H9 (cell line): ENCODE measurements at regions not wholly inside any gene's neighbourhood (a gene's known extent, or its start where the extent isn't known, plus 50 kb on each side); places are given as distances from the start of the nearest gene placed in this dataset.
"Not testable (repeated sequence)": the region's sequence is repeated elsewhere in the genome, so short reads cannot be mapped to it uniquely, and the experiment has no call there.

ENCODE experiments used
- DNase-seq: peaks from one replicate; pipeline ENCODE4 v3.0.0-alpha.2; 2017
- H2AFZ ChIP-seq: one replicate; pipeline ENCODE4 v1.6.1; 2013; ENCODE audit warnings: mild to moderate bottlenecking, low read length, control low read depth, moderate library complexity
- H2AK5ac ChIP-seq: 2 replicates; pipeline ENCODE4 v1.6.1; 2013; ENCODE audit warnings: low read length, control low read depth, mixed read lengths; ENCODE audit not compliant: insufficient read length
- H2BK120ac ChIP-seq: one replicate; pipeline ENCODE4 v1.6.1; 2013; ENCODE audit warnings: low read depth, mild to moderate bottlenecking, low read length, control low read depth, inconsistent platforms; ENCODE audit not compliant: poor library complexity, severe bottlenecking
- H2BK12ac ChIP-seq: 2 replicates; pipeline ENCODE4 v1.6.1; 2013; ENCODE audit warnings: low read length, control low read depth, mixed read lengths, low read depth; ENCODE audit not compliant: insufficient read length
- H2BK15ac ChIP-seq: 2 replicates; pipeline ENCODE4 v1.6.1; 2013; ENCODE audit warnings: low read depth, low read length, control low read depth
- H2BK20ac ChIP-seq: one replicate; pipeline ENCODE4 v1.6.1; 2013; ENCODE audit warnings: low read depth, mild to moderate bottlenecking, low read length, control low read depth, inconsistent platforms; ENCODE audit not compliant: poor library complexity, severe bottlenecking
- H2BK5ac ChIP-seq: 2 replicates; pipeline ENCODE4 v1.6.1; 2013; ENCODE audit warnings: low read length, control low read depth, mixed read lengths; ENCODE audit not compliant: insufficient read length
- H3K14ac ChIP-seq: 2 replicates; pipeline ENCODE4 v1.6.1; 2013; ENCODE audit warnings: low read length, control low read depth; ENCODE audit not compliant: insufficient read depth
- H3K18ac ChIP-seq: 2 replicates; pipeline ENCODE4 v1.6.1; 2013; ENCODE audit warnings: low read depth, mild to moderate bottlenecking, mixed read lengths, low read length, control low read depth; ENCODE audit not compliant: insufficient read length
- H3K23ac ChIP-seq: 2 replicates; pipeline ENCODE4 v1.6.1; 2013; ENCODE audit warnings: low read length, control low read depth, mixed read lengths, low read depth; ENCODE audit not compliant: insufficient read length
- H3K23me2 ChIP-seq: 2 replicates; pipeline ENCODE4 v1.6.1; 2013; ENCODE audit warnings: low read depth, mild to moderate bottlenecking, mixed read lengths, low read length, control low read depth; ENCODE audit not compliant: insufficient read length, poor library complexity, severe bottlenecking
- H3K27ac ChIP-seq: 2 replicates; pipeline ENCODE4 v1.5.1; 2013; ENCODE audit warnings: low read length, control low read depth, mixed read lengths, low read depth; ENCODE audit not compliant: insufficient read length
- H3K27me3 ChIP-seq: 2 replicates; pipeline ENCODE4 v1.6.1; 2013; ENCODE audit warnings: low read length, control low read depth, inconsistent platforms; ENCODE audit not compliant: insufficient read depth
- H3K4ac ChIP-seq: 2 replicates; pipeline ENCODE4 v1.6.1; 2013; ENCODE audit warnings: low read depth, mild to moderate bottlenecking, control low read depth, inconsistent platforms, low read length, moderate library complexity
- H3K4me1 ChIP-seq: 2 replicates; pipeline ENCODE4 v1.6.1; 2013; ENCODE audit warnings: low read length, control low read depth, inconsistent platforms; ENCODE audit not compliant: insufficient read depth
- H3K4me2 ChIP-seq: 2 replicates; pipeline ENCODE4 v1.6.1; 2013; ENCODE audit warnings: low read length, control low read depth, mixed read lengths; ENCODE audit not compliant: insufficient read length, insufficient read depth
- H3K56ac ChIP-seq: 2 replicates; pipeline ENCODE4 v1.6.1; 2013; ENCODE audit warnings: low read depth, mild to moderate bottlenecking, mixed read lengths, low read length, control low read depth; ENCODE audit not compliant: insufficient read length
- H3K79me1 ChIP-seq: 2 replicates; pipeline ENCODE4 v1.6.1; 2013; ENCODE audit warnings: low read depth, mild to moderate bottlenecking, moderate library complexity, low read length, control low read depth, inconsistent platforms; ENCODE audit not compliant: insufficient read depth, poor library complexity, severe bottlenecking
- H3K79me2 ChIP-seq: 2 replicates; pipeline ENCODE4 v1.6.1; 2013; ENCODE audit warnings: low read length, control low read depth, inconsistent platforms; ENCODE audit not compliant: insufficient read depth
- H3K9ac ChIP-seq: 2 replicates; pipeline ENCODE4 v1.6.1; 2013; ENCODE audit warnings: low read length, control low read depth, mixed read lengths; ENCODE audit not compliant: insufficient read length; ENCODE audit errors: extremely low read depth
- H3K9me3 ChIP-seq: one replicate; pipeline ENCODE4 v1.6.1; 2013; ENCODE audit warnings: low read depth, low read length, inconsistent platforms; ENCODE audit not compliant: control insufficient read depth
- H3T11ph ChIP-seq: one replicate; pipeline ENCODE4 v1.6.1; 2013; ENCODE audit warnings: mild to moderate bottlenecking, low read length, control low read depth, inconsistent platforms
- H4K20me1 ChIP-seq: one replicate; pipeline ENCODE4 v1.6.1; 2013; ENCODE audit not compliant: control insufficient read depth, insufficient read length, insufficient read depth
- H4K5ac ChIP-seq: 2 replicates; pipeline ENCODE4 v1.6.1; 2013; ENCODE audit warnings: low read depth, mild to moderate bottlenecking, mixed read lengths, low read length, control low read depth; ENCODE audit not compliant: insufficient read length
- H4K8ac ChIP-seq: replicated peaks from 2 replicates; pipeline ENCODE4 v1.6.1; 2013; ENCODE audit warnings: low read length, control low read depth, mixed read lengths, low read depth; ENCODE audit not compliant: insufficient read length
- H4K91ac ChIP-seq: 2 replicates; pipeline ENCODE4 v1.6.1; 2013; ENCODE audit warnings: low read depth, mild to moderate bottlenecking, moderate library complexity, mixed read lengths, low read length, control low read depth; ENCODE audit not compliant: insufficient read length
- H3K27ac Mint-ChIP-seq, 3 experiments: 2 replicates in 2 of 3; 3 replicates in 1 of 3; pipeline ENCODE4 v1.8.0; 2020 to 2021; ENCODE audit warnings: mixed read lengths in 3 of 3, mild to moderate bottlenecking in 1 of 3, moderate library complexity in 1 of 3
- H3K27me3 Mint-ChIP-seq: 2 replicates; pipeline ENCODE4 v1.8.0; 2021; ENCODE audit warnings: low read depth, mild to moderate bottlenecking, moderate library complexity, mixed read lengths
- H3K36me3 Mint-ChIP-seq, 3 experiments: 2 replicates in 2 of 3; 3 replicates in 1 of 3; pipeline ENCODE4 v1.8.0; 2020 to 2021; ENCODE audit warnings: low read depth in 3 of 3, mixed read lengths in 3 of 3; ENCODE audit not compliant: insufficient read depth in 1 of 3
- H3K4me1 Mint-ChIP-seq, 2 experiments: 2 replicates each; pipeline ENCODE4 v1.8.0; 2020; ENCODE audit warnings: mixed read lengths in 2 of 2
- H3K4me3 Mint-ChIP-seq, 2 experiments: 2 replicates in 1 of 2; 3 replicates in 1 of 2; pipeline ENCODE4 v1.8.0; 2020 to 2021; ENCODE audit warnings: mild to moderate bottlenecking in 2 of 2, mixed read lengths in 2 of 2, moderate library complexity in 1 of 2
- H3K9me3 Mint-ChIP-seq, 2 experiments: 2 replicates in 1 of 2; 3 replicates in 1 of 2; pipeline ENCODE4 v1.8.0; 2020; ENCODE audit warnings: mild to moderate bottlenecking in 2 of 2, mixed read lengths in 2 of 2, moderate library complexity in 1 of 2
- CTCF ChIP-seq: fragments of 200-600 bp; sonication (generic); conservative IDR thresholded peaks from 3 replicates; pipeline ENCODE4 v1.8.0; 2021; ENCODE audit warnings: antibody characterized with exemption, mild to moderate bottlenecking
- WGBS: extraction: QIAGEN DNeasy Blood & Tissue Kit; methylation state at CpG from one replicate; pipeline ENCODE4 v1.1.7; 2013; ENCODE audit warnings: missing lambda C conversion rate, low lambda C conversion rate, mixed read lengths; ENCODE audit not compliant: insufficient read length; ENCODE audit errors: extremely low coverage; 5-methylcytosine and 5-hydroxymethylcytosine counted together

- Mint-ChIP-seq H3K27me3 (peaks cover 10% of the 10 kb centered on the region; the same call in 1 of the 2 replicates), H3K36me3 (no peaks in the 10 kb centered on the region; a peak in 1 of 7 replicates), H3K27ac (no peak overlapping the region), H3K4me1 (no peaks in the 10 kb centered on the region), H3K9me3 (no peaks in the 10 kb centered on the region), H3K4me3 (no peak overlapping the region)
- no peak overlapping the region for H4K5ac ChIP-seq
- H2BK15ac ChIP-seq: no peak overlapping the region
- TF ChIP-seq CTCF: no peak
- no peak overlapping the region for H3K4me2 ChIP-seq
- H3K14ac ChIP-seq: no peak overlapping the region
- WGBS: no CpG with 5 or more reads among the region's 1 CpG
- H3K23ac ChIP-seq: no peak overlapping the region
- H3K9me3 ChIP-seq: no peaks in the 10 kb centered on the region
- no peak overlapping the region for H3K27ac ChIP-seq
- H2AFZ ChIP-seq: no peak overlapping the region
- no peaks in the 10 kb centered on the region for H4K20me1 ChIP-seq
- no peak overlapping the region for H4K8ac ChIP-seq
- H3K27me3 ChIP-seq: no peaks in the 10 kb centered on the region
- H3K23me2 ChIP-seq: no peaks in the 10 kb centered on the region
- H2BK120ac ChIP-seq: no peak overlapping the region
- no peak overlapping the region for H3K18ac ChIP-seq
- H2BK12ac ChIP-seq: no peak overlapping the region
- H2BK20ac ChIP-seq: no peak overlapping the region
- H3T11ph ChIP-seq: no peak overlapping the region
- no peak overlapping the region for H3K4ac ChIP-seq
- no peak overlapping the region for H2AK5ac ChIP-seq
- no peak overlapping the region for H4K91ac ChIP-seq
- H3K79me1 ChIP-seq: no peaks in the 10 kb centered on the region
- H3K56ac ChIP-seq: no peak overlapping the region
- H3K79me2 ChIP-seq: no peaks in the 10 kb centered on the region
- H2BK5ac ChIP-seq: no peak overlapping the region
- no peak for DNase-seq
- H3K9ac ChIP-seq: no peak overlapping the region
- H3K4me1 ChIP-seq: no peaks in the 10 kb centered on the region
These were observed 354.9 kb downstream of the MDFIC start for GRCh38 chr7:115276791-115277190.

GRCh38 chr7:115273855-115274254, 352.0 kb downstream of the MDFIC start:
- no CpG with 5 or more reads among the region's 8 CpGs for WGBS
- not testable (repeated sequence) for H2AK5ac ChIP-seq, H3K27ac Mint-ChIP-seq, H3K56ac ChIP-seq, H3T11ph ChIP-seq, H3K4me1 Mint-ChIP-seq, H3K18ac ChIP-seq, H3K79me2 ChIP-seq, H3K9me3 ChIP-seq, H3K79me1 ChIP-seq, H3K23ac ChIP-seq, H3K4me3 Mint-ChIP-seq, H2BK120ac ChIP-seq, H3K27me3 ChIP-seq, H2BK15ac ChIP-seq, H3K4me1 ChIP-seq, H3K27ac ChIP-seq, H3K4me2 ChIP-seq, H2AFZ ChIP-seq, H3K4ac ChIP-seq, H4K91ac ChIP-seq, H4K8ac ChIP-seq, H3K9me3 Mint-ChIP-seq, H3K14ac ChIP-seq, H3K27me3 Mint-ChIP-seq, H3K36me3 Mint-ChIP-seq, H2BK5ac ChIP-seq, H2BK12ac ChIP-seq, H2BK20ac ChIP-seq, H4K20me1 ChIP-seq, H4K5ac ChIP-seq, DNase-seq, H3K23me2 ChIP-seq, H3K9ac ChIP-seq
